CD14-positive monocyte (primary cell): ENCODE measurements at regions not wholly inside any gene's neighbourhood (a gene's known extent, or its start where the extent isn't known, plus 50 kb on each side); places are given as distances from the start of the nearest gene placed in this dataset.

Experiments
- DNase-seq, 3 donors: peaks; one replicate each; pipeline ENCODE4 v3.0.0-alpha.2; 2011 to 2022
- H2AFZ ChIP-seq: 2 replicates; pipeline ENCODE4 v1.6.0; 2012; ENCODE audit warnings: mild to moderate bottlenecking, low read depth, low read length, inconsistent platforms; ENCODE audit not compliant: insufficient read depth, poor library complexity, severe bottlenecking
- H3K27ac ChIP-seq, 2 donors: 1 replicate in 1 of 2; 2 replicates in 1 of 2; pipeline ENCODE4 v1.5.1; 2012 to 2013; ENCODE audit warnings: low read length in 2 of 2, control low read depth in 1 of 2, inconsistent platforms in 1 of 2, low read depth in 1 of 2, mild to moderate bottlenecking in 1 of 2
- H3K27me3 ChIP-seq, 2 donors: one replicate each; pipeline versions ENCODE4 v1.6.0 to v1.6.1; 2011 to 2013; ENCODE audit warnings: low read length in 2 of 2; ENCODE audit not compliant: control insufficient read depth in 2 of 2, insufficient read depth in 2 of 2
- H3K36me3 ChIP-seq, 2 donors: replicated peaks in 1 of 2; 1 replicate in 1 of 2; 2 replicates in 1 of 2; pipeline versions ENCODE4 v1.5.1 to v1.6.1; 2012 to 2013; ENCODE audit warnings: low read length in 2 of 2, control low read depth in 1 of 2, inconsistent platforms in 1 of 2, mild to moderate bottlenecking in 1 of 2; ENCODE audit not compliant: insufficient read depth in 2 of 2, control insufficient read depth in 1 of 2
- H3K4me1 ChIP-seq, 2 donors: 1 replicate in 1 of 2; 2 replicates in 1 of 2; pipeline versions ENCODE4 v1.5.1 to v1.6.1; 2012 to 2013; ENCODE audit warnings: low read length in 2 of 2, control low read depth in 1 of 2, inconsistent platforms in 1 of 2, mild to moderate bottlenecking in 1 of 2, moderate library complexity in 1 of 2; ENCODE audit not compliant: insufficient read depth in 2 of 2, control insufficient read depth in 1 of 2
- H3K4me2 ChIP-seq: replicated peaks from 2 replicates; pipeline ENCODE3; 2012; ENCODE audit warnings: low read length, moderate library complexity, mild to moderate bottlenecking; ENCODE audit not compliant: poor library complexity, severe bottlenecking; ENCODE audit errors: extremely low read depth
- H3K4me3 ChIP-seq, 3 experiments: fragments of 200-600 bp in 1 of 3; sonication (generic) in 1 of 3; replicated peaks in 1 of 3; 1 replicate in 2 of 3; 2 replicates in 1 of 3; pipeline ENCODE4 v1.5.1; 2011 to 2013; ENCODE audit warnings: low read length in 3 of 3, mild to moderate bottlenecking in 3 of 3, control low read depth in 2 of 3, low read depth in 2 of 3, inconsistent platforms in 1 of 3, moderate library complexity in 1 of 3
- H3K79me2 ChIP-seq: 2 replicates; pipeline ENCODE4 v1.6.0; 2012; ENCODE audit warnings: mild to moderate bottlenecking, control low read depth, inconsistent platforms, low read length, moderate library complexity; ENCODE audit not compliant: insufficient read depth
- H3K9ac ChIP-seq: 2 replicates; pipeline ENCODE4 v1.6.0; 2017; ENCODE audit warnings: low read length, mild to moderate bottlenecking; ENCODE audit not compliant: insufficient read depth, poor library complexity, severe bottlenecking
- H3K9me3 ChIP-seq, 2 donors: replicated peaks in 1 of 2; 1 replicate in 1 of 2; 2 replicates in 1 of 2; pipeline versions ENCODE4 v1.5.1 to v1.6.1; 2012 to 2013; ENCODE audit warnings: low read length in 2 of 2, control low read depth in 1 of 2; ENCODE audit not compliant: control insufficient read depth in 1 of 2, insufficient read depth in 1 of 2
- H4K20me1 ChIP-seq: 2 replicates; pipeline ENCODE4 v1.6.0; 2012; ENCODE audit warnings: mild to moderate bottlenecking, low read length, control low read depth, moderate library complexity; ENCODE audit not compliant: insufficient read depth
- H3K27ac Mint-ChIP-seq, 7 donors: one replicate each; pipeline ENCODE4 v1.8.0; 2020; ENCODE audit warnings: mild to moderate bottlenecking in 7 of 7, mixed read lengths in 7 of 7, moderate library complexity in 6 of 7, inconsistent platforms in 2 of 7
- H3K27me3 Mint-ChIP-seq, 3 donors: one replicate each; pipeline ENCODE4 v1.8.0; 2021 to 2022; ENCODE audit warnings: low read depth in 3 of 3, mild to moderate bottlenecking in 3 of 3, mixed read lengths in 3 of 3, moderate library complexity in 3 of 3, inconsistent platforms in 1 of 3
- H3K36me3 Mint-ChIP-seq, 2 donors: one replicate each; pipeline ENCODE4 v1.8.0; 2020; ENCODE audit warnings: mixed read lengths in 2 of 2, inconsistent platforms in 1 of 2, mild to moderate bottlenecking in 1 of 2
- H3K4me1 Mint-ChIP-seq: one replicate; pipeline ENCODE4 v1.8.0; 2020; ENCODE audit warnings: mild to moderate bottlenecking, mixed read lengths
- H3K4me3 Mint-ChIP-seq, 2 donors: one replicate each; pipeline ENCODE4 v1.8.0; 2020; ENCODE audit warnings: mild to moderate bottlenecking in 2 of 2, mixed read lengths in 2 of 2, moderate library complexity in 1 of 2
- H3K9me3 Mint-ChIP-seq, 7 donors: one replicate each; pipeline ENCODE4 v1.8.0; 2020 to 2022; ENCODE audit warnings: mixed read lengths in 7 of 7, mild to moderate bottlenecking in 6 of 7, moderate library complexity in 6 of 7, inconsistent platforms in 2 of 7
- CTCF ChIP-seq: fragments of 200-600 bp; IDR thresholded peaks from one replicate; pipeline ENCODE4 v1.8.0; 2022; ENCODE audit warnings: antibody characterized with exemption, mild to moderate bottlenecking
- WGBS: methylation state at CpG from one replicate; pipeline ENCODE4 v1.1.5; 2013; ENCODE audit warnings: missing lambda C conversion rate; ENCODE audit not compliant: insufficient coverage; 5-methylcytosine and 5-hydroxymethylcytosine counted together
- intact Hi-C, 2 donors: fragments of 100-400 bp; cut with micrococcal nuclease; formaldehyde crosslinking; loops; one replicate each; pipeline versions ENCODE4 v1.15.0 to v1.15.1; 2023

DNA sequence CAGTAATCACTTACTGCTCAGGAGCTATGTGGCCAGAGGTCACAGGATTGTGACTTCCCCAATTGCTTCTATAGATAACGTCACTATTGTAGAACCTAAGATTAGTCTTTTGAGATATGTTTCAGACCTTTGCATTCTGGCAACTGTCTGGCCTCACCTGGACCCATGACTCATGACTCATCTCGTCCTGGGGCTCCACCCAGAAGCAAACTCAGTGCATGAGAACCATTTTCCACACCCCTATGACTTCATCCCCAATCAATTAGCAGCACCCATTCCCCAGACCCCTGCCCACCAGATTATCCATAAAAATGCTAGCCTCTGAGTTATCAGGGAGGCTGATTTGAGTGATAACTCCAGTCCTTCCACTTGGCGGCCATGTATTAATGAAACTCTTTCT lies 186.9 kb downstream of the EMP1 start:
- no peaks in the 10 kb centered on the region for H3K4me1 ChIP-seq
- no peak overlapping the region for H2AFZ ChIP-seq
- Mint-ChIP-seq H3K4me1 (no peaks in the 10 kb centered on the region), H3K4me3 (no peak overlapping the region), H3K36me3 (no peaks in the 10 kb centered on the region), H3K9me3 (peaks cover 0 to 6% (median 2%) of the 10 kb centered on the region in 7 donors), H3K27ac (no peak overlapping the region), H3K27me3 (peaks cover 1 to 6% (median 4%) of the 10 kb centered on the region in 3 donors)
- 67% methylated on average over 1 of the region's 3 CpGs for WGBS
- H3K9me3 ChIP-seq: no peaks in the 10 kb centered on the region
- intact Hi-C loops: no loop called here
- H3K27me3 ChIP-seq: no peaks in the 10 kb centered on the region
- no peaks in the 10 kb centered on the region for H3K79me2 ChIP-seq
- no peak overlapping the region for H3K4me3 ChIP-seq
- H4K20me1 ChIP-seq: no peaks in the 10 kb centered on the region
- no peaks in the 10 kb centered on the region for H3K36me3 ChIP-seq
- DNase-seq: no peak
- H3K9ac ChIP-seq: no peak overlapping the region
- H3K4me2 ChIP-seq: no peak overlapping the region
- no peak for TF ChIP-seq CTCF
- H3K27ac ChIP-seq: no peak overlapping the region

DNA sequence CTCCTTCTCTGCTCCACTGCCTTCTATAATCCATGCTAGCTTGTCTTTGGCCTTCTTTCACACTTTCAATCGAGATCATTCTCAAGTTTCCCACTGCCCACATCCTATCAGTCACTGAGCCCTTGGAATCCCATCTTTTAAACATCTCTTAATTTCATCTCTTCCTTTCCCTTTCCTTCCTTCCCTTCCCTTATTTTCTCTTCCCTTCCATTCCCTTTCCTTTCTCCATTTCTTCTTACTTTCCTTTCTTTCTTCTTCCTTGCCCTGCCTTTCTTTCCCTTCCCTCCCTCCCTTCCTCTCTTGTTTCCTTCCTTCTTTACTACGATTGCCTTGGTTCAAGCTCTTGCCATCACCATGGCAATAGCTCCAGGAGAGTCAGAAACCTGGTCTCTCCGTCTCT lies 183.8 kb downstream of the EMP1 start:
- Histone ChIP-seq H3K9ac (no peak overlapping the region), H3K4me1 (no peaks in the 10 kb centered on the region), H3K4me2 (no peak overlapping the region), H3K27ac (no peak overlapping the region), H3K79me2 (no peaks in the 10 kb centered on the region), H3K4me3 (no peak overlapping the region), H3K27me3 (no peaks in the 10 kb centered on the region), H4K20me1 (no peaks in the 10 kb centered on the region), H3K36me3 (no peaks in the 10 kb centered on the region), H3K9me3 (no peaks in the 10 kb centered on the region), H2AFZ (no peak overlapping the region)
- Mint-ChIP-seq H3K27me3 (peaks cover 1 to 6% (median 4%) of the 10 kb centered on the region in 3 donors), H3K9me3 (peaks cover 1 to 14% (median 4%) of the 10 kb centered on the region in 7 donors), H3K27ac (no peak overlapping the region), H3K36me3 (no peaks in the 10 kb centered on the region), H3K4me1 (no peaks in the 10 kb centered on the region), H3K4me3 (no peak overlapping the region)
- WGBS: 71% methylated on average over 3 of the region's 3 CpGs
- intact Hi-C loops: no loop called here
- DNase-seq: no peak
- TF ChIP-seq CTCF: no peak
